HK-2 (cell line): ENCODE measurements at regions not wholly inside any gene's neighbourhood (a gene's known extent, or its start where the extent isn't known, plus 50 kb on each side); places are given as distances from the start of the nearest gene placed in this dataset.
A peak's percentile ranks its signal among the peaks of the same experiment; 100 is the strongest.

Source experiments
- DNase-seq: peaks from one replicate; pipeline ENCODE4 v3.0.0-alpha.2; 2018; ENCODE audit not compliant: unreplicated experiment

- no peak for DNase-seq
Measured at GRCh38 chr12:125492354-125493270, 427.4 kb downstream of the AACS start.

DNA sequence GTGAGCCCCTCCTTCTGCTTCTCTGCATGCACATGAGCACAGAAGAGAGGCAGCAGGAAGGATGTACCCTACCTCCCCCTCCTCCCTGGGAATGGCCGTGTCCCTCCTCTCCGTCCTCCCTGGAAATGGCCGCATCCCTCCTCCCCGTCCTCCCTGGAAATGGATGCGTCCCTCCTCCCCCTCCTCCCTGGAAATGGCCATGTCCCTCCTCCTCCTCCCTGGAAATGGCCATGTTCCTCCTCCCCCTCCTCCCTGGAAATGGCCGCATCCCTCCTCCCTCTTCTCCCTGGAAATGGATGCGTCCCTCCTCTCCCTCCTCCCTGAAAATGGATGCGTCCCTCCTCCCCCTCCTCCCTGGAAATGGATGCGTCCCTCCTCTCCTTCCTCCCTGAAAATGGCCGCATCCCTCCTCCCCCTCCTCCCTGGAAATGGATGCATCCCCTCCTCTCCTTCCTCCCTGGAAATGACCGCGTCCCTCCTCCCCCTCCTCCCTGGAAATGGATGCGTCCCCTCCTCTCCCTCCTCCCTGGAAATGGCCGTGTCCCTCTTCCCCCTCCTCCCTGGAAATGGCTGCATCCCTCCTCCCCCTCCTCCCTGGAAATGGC is 428.6 kb downstream of the AACS start:
- DNase-seq = no peak

DNA sequence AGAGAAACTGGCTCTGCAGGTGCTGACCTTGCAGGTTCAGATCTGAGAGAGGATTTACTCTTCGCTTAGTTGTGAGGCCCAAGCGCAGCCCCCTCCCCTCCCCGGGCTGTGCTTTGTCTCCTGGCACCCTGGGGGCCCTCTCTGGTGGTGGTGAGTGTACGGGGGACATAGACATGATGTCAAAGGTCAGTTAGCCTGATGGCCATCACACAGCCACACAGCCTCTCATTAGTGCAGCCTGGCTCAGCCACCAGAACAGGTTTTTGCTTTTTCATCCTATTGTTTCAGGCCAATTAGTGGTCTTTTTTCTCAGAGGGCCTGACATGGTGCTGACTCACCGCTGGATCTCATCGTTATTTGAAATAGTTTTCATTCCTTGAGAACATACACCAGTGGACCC is 437.9 kb downstream of the AACS start:
- no peak for DNase-seq

DNA sequence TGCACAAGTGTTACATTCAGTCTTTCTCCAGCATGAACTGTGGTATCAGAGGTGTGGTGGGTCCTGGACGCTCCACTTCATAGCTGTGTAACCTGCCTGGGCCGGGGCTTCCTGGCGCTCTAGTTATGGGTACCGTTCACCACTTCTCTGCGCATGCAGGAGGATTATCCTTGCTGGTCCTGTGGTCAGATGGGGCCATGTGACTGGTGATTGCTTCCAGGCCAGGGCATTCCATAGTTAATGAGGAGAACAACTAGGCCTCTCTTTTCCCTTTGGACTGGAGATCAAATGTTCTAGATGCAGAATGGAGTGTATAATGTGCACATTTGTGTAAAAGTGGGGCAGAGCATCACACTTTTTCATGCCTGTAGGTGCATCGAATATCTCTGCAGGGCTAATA is 444.0 kb downstream of the AACS start:
- no peak for DNase-seq

- DNase-seq = no peak
Measured at GRCh38 chr12:125512541-125513298, 447.5 kb downstream of the AACS start.

- no peak for DNase-seq
Measured at GRCh38 chr12:125515887-125516286, 450.7 kb downstream of the AACS start.

- DNase-seq = no peak
Measured at GRCh38 chr12:125518074-125518473, 452.8 kb downstream of the AACS start.

GRCh38 chr12:125519026-125519651 is 453.9 kb downstream of the AACS start:
- DNase-seq = no peak

DNA sequence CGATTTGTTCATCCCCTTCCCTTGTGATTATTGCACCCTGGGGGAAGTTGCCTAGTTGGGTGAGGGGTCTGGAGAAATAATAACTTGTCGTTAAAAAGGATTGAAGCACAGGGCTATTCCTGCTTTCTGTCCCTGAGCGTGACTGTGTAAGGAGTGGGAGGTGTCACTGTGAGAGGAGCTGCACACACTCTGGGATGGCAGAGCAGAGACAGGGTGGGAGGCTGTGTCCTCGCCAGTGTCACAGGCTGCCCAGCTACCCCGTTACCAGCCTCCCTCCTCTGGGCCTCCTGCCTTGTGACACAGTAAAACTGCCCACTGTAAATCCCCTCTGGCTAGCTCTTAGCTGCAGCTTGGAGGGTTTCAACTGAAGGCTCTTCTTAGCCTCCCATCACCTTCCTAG is 460.6 kb downstream of the AACS start:
- DNase-seq = no peak

GRCh38 chr12:125528281-125528680 is 463.0 kb downstream of the AACS start:
- DNase-seq = no peak

DNA sequence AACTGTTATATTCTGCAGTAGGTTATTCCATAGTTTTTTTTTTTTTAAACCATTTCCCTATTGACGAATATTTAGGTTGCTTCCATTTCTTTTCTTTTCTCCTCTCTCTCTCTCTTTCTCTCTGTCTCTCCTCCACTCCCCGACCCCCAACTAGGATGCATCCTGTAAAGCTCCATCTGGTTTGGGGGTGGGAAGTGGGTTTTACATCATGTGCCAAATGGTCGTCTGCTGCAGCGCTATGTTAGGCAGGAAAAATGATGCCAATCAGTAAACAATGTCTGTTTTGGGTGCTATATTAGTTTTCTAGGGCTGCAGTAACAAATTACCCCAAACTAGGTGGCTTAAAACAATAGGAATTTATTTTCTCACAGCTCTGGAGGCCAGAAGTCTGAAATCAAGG is 465.0 kb downstream of the AACS start:
- no peak for DNase-seq

DNA sequence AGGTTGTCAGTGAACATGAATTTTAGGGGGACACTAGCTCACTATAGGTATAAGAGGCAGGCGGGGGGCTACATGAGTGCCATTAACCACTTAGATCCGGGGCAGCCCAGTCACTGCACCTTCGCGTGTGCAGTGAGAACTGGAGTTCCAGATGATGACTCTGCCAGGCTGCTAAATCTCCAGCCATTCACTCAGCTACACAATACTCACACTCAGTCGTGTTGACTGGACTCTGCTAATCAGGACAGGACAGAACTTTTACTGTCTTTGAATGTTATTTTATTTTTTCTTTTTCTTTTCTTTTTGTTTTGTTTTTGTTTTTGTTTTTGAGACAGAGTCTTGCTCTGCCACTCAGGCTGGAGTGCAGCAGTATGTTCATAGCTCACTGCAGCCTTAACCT is 465.6 kb downstream of the AACS start:
- no peak for DNase-seq

GRCh38 chr12:125531574-125531973 is 466.3 kb downstream of the AACS start:
- no peak for DNase-seq

GRCh38 chr12:125533434-125534029 is 468.3 kb downstream of the AACS start:
- DNase-seq = peak; percentile 33

- no peak for DNase-seq
Measured at GRCh38 chr12:125538401-125539199, 473.4 kb downstream of the AACS start.

- no peak for DNase-seq
Measured at GRCh38 chr12:125540580-125541204, 475.5 kb downstream of the AACS start.

GRCh38 chr12:125544960-125545359 is 479.7 kb downstream of the AACS start:
- DNase-seq = no peak

DNA sequence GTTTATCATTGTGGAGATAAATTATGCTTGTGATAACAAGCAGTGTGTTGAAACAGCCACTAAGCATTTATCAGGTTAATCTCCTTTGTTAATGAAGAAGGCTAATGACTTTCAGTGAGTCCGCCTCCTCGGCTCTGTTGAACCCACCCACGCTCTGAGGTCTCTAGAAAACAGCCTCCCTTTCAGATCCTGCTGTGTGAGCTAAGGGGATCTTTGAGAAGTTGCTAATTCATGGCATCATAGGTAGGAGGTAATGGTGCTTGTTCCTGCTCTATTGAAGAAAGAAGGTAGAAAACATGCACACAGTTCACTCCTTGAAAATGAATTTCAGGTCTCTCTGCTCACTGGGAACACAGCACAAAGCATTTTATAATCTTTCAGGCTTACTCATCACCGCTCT is 483.9 kb downstream of the AACS start:
- no peak for DNase-seq

- DNase-seq = no peak
Measured at GRCh38 chr12:125549836-125550235, 484.6 kb downstream of the AACS start.

GRCh38 chr12:125552295-125552694 is 487.1 kb downstream of the AACS start:
- DNase-seq = no peak
